Testis (tissue), 2 donors: ENCODE measurements at regions not wholly inside any gene's neighbourhood (a gene's known extent, or its start where the extent isn't known, plus 50 kb on each side); places are given as distances from the start of the nearest gene placed in this dataset.

ENCODE experiments used
- DNase-seq: peaks from one replicate; pipeline ENCODE4 v3.0.0-alpha.2; 2019
- H3K27ac ChIP-seq, 2 donors: fragments of 200-600 bp; sonication (generic); one replicate each; pipeline ENCODE4 v1.5.1; 2019
- H3K27me3 ChIP-seq: fragments of 200-600 bp; sonication (generic); one replicate; pipeline ENCODE4 v1.5.1; 2019
- H3K36me3 ChIP-seq: fragments of 200-600 bp; sonication (generic); one replicate; pipeline ENCODE4 v1.5.1; 2017; ENCODE audit warnings: low read depth; ENCODE audit errors: missing control alignments
- H3K4me1 ChIP-seq: fragments of 200-600 bp; sonication (generic); one replicate; pipeline ENCODE4 v1.5.1; 2019
- H3K4me3 ChIP-seq, 2 donors: fragments of 200-600 bp; sonication (generic); one replicate each; pipeline ENCODE4 v1.5.1; 2017 to 2019
- H3K9me3 ChIP-seq: fragments of 200-600 bp; sonication (generic); one replicate; pipeline ENCODE4 v1.5.1; 2017
- POLR2A ChIP-seq: fragments of 450-650 bp; IDR thresholded peaks from one replicate; pipeline ENCODE4 v1.6.1; 2017; ENCODE audit warnings: antibody characterized with exemption, mild to moderate bottlenecking, moderate library complexity
- WGBS, 2 donors: methylation state at CpG; one replicate each; pipeline ENCODE4 v1.1.5; 2018; 5-methylcytosine and 5-hydroxymethylcytosine counted together
- intact Hi-C: fragments of 100-400 bp; cut with DNase I; formaldehyde crosslinking; loops from one replicate; pipeline ENCODE4 v1.15.1; 2023; ENCODE audit warnings: low total_unique reads
- TF ChIP-seq, protein P1 (sequence below), 3 experiments: fragments of 450-650 bp in 2 of 3; fragments of 200-600 bp in 1 of 3; sonication (generic) in 1 of 3; IDR thresholded peaks; one replicate each; pipeline ENCODE4 v1.5.1; 2016 to 2019; ENCODE audit warnings: antibody characterized with exemption in 3 of 3, mild to moderate bottlenecking in 2 of 3, moderate library complexity in 1 of 3

DNA sequence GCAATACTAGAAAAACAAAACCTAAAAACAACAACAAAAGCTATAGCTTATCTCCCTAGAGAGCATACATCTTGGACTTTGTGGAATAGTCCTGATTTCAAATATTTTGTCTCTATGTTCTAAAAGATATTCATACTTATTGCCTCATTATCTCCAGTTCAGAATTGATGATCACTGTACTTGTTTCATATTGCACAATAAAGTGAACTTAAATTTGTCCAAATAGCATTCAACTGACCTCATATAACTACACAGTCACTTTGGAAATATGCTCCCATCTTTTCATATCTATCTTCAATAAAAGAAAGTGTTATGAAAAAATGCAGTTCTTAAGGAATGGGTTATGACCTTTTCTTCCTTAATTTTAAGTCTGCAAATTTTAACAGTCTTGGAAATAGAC, 228.6 kb upstream of the CMC1 start:
- no peak for TF ChIP-seq POLR2A
- TF ChIP-seq, protein P1, sequence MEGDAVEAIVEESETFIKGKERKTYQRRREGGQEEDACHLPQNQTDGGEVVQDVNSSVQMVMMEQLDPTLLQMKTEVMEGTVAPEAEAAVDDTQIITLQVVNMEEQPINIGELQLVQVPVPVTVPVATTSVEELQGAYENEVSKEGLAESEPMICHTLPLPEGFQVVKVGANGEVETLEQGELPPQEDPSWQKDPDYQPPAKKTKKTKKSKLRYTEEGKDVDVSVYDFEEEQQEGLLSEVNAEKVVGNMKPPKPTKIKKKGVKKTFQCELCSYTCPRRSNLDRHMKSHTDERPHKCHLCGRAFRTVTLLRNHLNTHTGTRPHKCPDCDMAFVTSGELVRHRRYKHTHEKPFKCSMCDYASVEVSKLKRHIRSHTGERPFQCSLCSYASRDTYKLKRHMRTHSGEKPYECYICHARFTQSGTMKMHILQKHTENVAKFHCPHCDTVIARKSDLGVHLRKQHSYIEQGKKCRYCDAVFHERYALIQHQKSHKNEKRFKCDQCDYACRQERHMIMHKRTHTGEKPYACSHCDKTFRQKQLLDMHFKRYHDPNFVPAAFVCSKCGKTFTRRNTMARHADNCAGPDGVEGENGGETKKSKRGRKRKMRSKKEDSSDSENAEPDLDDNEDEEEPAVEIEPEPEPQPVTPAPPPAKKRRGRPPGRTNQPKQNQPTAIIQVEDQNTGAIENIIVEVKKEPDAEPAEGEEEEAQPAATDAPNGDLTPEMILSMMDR (IDR thresholded peaks at IDR 0.05): no peak
- DNase-seq: no peak
- Histone ChIP-seq H3K36me3 (no peaks in the 10 kb centered on the region), H3K9me3 (no peaks in the 10 kb centered on the region), H3K27ac (no peak overlapping the region), H3K4me1 (no peaks in the 10 kb centered on the region), H3K4me3 (no peak overlapping the region), H3K27me3 (no peaks in the 10 kb centered on the region)
- intact Hi-C loops: no loop called here

DNA sequence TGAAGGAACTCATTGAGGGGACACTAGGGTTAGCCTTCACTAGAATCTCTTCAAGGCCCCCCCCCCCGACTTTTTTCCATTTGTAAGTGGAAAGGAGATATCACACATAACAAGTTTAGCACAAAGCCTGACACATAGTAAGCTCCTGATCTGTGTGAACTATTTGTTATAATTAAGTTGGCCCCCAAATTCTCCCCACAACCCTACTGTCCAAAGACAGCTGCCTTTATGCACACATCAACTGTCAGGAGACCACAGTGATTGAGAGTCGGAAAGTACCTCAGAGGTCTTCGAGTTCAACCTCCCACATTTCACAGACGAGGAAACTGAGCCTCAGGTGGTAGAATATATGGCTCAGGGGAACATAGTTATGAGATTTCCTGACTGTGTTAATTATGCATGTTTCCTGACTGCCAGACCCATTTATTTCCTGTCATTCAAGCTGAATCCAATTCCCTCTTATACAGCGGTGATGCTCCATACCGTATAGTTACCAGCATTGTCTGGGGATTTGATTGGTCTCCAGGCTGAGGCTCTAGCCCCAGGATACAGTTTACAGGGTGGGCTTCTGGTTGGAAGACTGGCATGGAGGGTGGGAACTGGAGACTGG, 227.4 kb upstream of the CMC1 start:
- H3K4me3 ChIP-seq: peak overlapping the region in 1 of 2 donors; percentile 25
- H3K36me3 ChIP-seq: no peaks in the 10 kb centered on the region
- TF ChIP-seq, protein P1 (IDR thresholded peaks at IDR 0.05): no peak
- TF ChIP-seq POLR2A: no peak
- WGBS, 2 donors: 61 to 69% methylated on average over 6 of the region's 6 CpGs
- H3K4me1 ChIP-seq: no peaks in the 10 kb centered on the region
- no peaks in the 10 kb centered on the region for H3K9me3 ChIP-seq
- no peak for DNase-seq
- intact Hi-C loops: no loop called here
- no peak overlapping the region for H3K27ac ChIP-seq
- H3K27me3 ChIP-seq: no peaks in the 10 kb centered on the region

DNA sequence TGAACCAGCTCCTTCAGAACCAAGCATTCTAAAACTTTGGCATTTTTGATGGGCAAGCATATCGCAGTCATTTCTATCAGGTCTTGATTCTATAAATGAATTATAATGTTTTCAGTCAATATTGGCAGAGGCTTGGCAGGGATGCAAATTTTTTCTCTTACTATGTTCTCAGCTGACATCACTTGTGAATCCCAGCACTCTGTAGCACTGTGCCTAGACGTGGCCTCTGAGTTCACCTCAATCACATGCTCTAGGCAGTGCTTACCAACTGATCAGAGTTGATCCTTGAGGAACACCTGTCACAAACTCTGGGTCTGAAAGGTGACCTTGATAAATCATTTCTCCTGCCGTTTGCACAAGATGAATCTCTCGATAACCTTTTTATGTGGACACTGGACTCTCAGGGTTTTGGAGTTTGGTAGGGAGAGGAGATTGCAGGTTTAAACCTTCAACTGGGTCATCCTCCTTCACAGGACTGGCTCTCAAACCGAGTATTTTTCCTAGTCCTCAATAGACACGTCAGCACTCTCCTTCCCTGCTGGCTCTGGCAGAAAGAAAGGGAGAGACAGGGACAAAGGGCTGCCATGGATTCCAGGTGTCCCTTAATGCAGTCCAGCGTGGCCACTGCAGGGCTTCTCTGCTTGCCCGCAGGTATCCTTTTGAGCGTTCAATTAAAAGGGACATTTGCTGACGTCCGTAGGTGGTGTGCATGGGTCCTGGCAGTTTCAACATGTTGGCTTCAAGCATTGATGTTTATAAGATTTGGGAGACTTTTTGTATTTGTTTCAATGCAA, 222.3 kb upstream of the CMC1 start:
- Histone ChIP-seq H3K27ac (no peak overlapping the region), H3K4me3 (no peak overlapping the region), H3K36me3 (no peaks in the 10 kb centered on the region), H3K9me3 (no peaks in the 10 kb centered on the region), H3K4me1 (no peaks in the 10 kb centered on the region), H3K27me3 (no peaks in the 10 kb centered on the region)
- intact Hi-C loops: no loop called here
- TF ChIP-seq, protein P1 (IDR thresholded peaks at IDR 0.05): no peak
- TF ChIP-seq POLR2A: no peak
- no peak for DNase-seq
- WGBS, 2 donors: 82 to 88% methylated on average over 11 of the region's 11 CpGs

DNA sequence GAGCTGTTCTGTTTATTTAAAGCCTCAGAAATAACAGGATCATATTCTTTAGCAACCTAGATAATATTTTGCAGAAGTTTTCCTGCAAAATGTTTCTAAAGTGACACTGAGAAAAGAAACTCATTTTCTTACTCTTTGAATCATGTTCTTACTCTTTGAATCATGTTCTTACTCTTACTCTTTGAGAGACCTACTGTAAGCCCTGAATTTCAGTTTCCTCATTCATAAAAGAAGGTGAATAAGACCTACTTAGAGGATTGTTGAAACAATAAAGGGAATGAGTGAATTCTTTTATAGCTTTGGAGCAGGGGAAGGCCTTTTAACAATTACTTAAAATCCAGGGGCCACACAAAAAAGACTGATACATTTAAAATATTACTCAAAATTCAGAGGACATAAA, 221.7 kb upstream of the CMC1 start:
- intact Hi-C loops: no loop called here
- no peak for DNase-seq
- no peak overlapping the region for H3K4me3 ChIP-seq

More for the DNA sequence above, 221.7 kb upstream of the CMC1 start:
- H3K27me3 ChIP-seq: no peaks in the 10 kb centered on the region
- no peak overlapping the region for H3K27ac ChIP-seq
- H3K36me3 ChIP-seq: no peaks in the 10 kb centered on the region
- no peaks in the 10 kb centered on the region for H3K9me3 ChIP-seq
- H3K4me1 ChIP-seq: no peaks in the 10 kb centered on the region
- TF ChIP-seq, protein P1 (IDR thresholded peaks at IDR 0.05): no peak
